Mucosa of descending colon (tissue), 3 donors: ENCODE measurements at regions not wholly inside any gene's neighbourhood (a gene's known extent, or its start where the extent isn't known, plus 50 kb on each side); places are given as distances from the start of the nearest gene placed in this dataset.

ENCODE experiments used
- ATAC-seq: fragments of 200-7000 bp; cut with Tn5 transposase; one replicate; pipeline ENCODE4 v1.9.1; 2020; ENCODE audit warnings: mild to moderate bottlenecking, moderate library complexity
- DNase-seq, 3 donors: peaks; one replicate each; pipeline ENCODE4 v3.0.0-alpha.2; 2020
- H3K36me3 ChIP-seq: fragments of 200-600 bp; one replicate; pipeline ENCODE4 v1.8.0; 2021; ENCODE audit warnings: low read depth, mild to moderate bottlenecking
- H3K4me1 ChIP-seq: fragments of 200-600 bp; one replicate; pipeline ENCODE4 v1.8.0; 2021; ENCODE audit warnings: low read depth, mild to moderate bottlenecking
- H3K4me3 ChIP-seq: fragments of 200-600 bp; one replicate; pipeline ENCODE4 v1.8.0; 2021; ENCODE audit warnings: mild to moderate bottlenecking
- H3K9me3 ChIP-seq: fragments of 200-600 bp; one replicate; pipeline ENCODE4 v1.8.0; 2021; ENCODE audit warnings: mild to moderate bottlenecking
- CTCF ChIP-seq: fragments of 200-600 bp; IDR thresholded peaks from one replicate; pipeline ENCODE4 v1.8.0; 2022; ENCODE audit warnings: antibody characterized with exemption, mild to moderate bottlenecking
- intact Hi-C, 2 donors: fragments of 100-400 bp; cut with DNase I in 1 of 2; cut with micrococcal nuclease in 1 of 2; formaldehyde crosslinking; loops; one replicate each; pipeline versions ENCODE4 v1.11.0 to v1.11.1; 2022; cut with DNase I, micrococcal nuclease
- donor health status: DM: no; HTN: no; CAD: no; lungs with moderate emphysema.
- donor health status: DM: no; HTN: no; CAD: no.
- donor health status: DM: no; HTN: yes; CAD: no.

- ATAC-seq, result no peak
- no peak for TF ChIP-seq CTCF
- intact Hi-C loops, result no loop called here
These were observed 109.7 kb downstream of the B3GNT2 start for GRCh38 chr2:62305421-62306176.

GRCh38 chr2:62304429-62305417 is 108.8 kb downstream of the B3GNT2 start:
- DNase-seq (peak; percentile 79 to 85 (median 80)), ATAC-seq (peak; percentile 87)
- no peaks in the 10 kb centered on the region for H3K9me3 ChIP-seq
- H3K4me3 ChIP-seq, result no peak overlapping the region
- TF ChIP-seq CTCF, result no peak
- intact Hi-C loops, result no loop called here
- H3K4me1 ChIP-seq, result peaks cover 36% of the 10 kb centered on the region
- H3K36me3 ChIP-seq, result no peaks in the 10 kb centered on the region

More at GRCh38 chr2:62305421-62306176, 109.7 kb downstream of the B3GNT2 start:
- no peaks in the 10 kb centered on the region for H3K36me3 ChIP-seq
- no peak for DNase-seq
- H3K4me1 ChIP-seq, result peaks cover 36% of the 10 kb centered on the region
- H3K9me3 ChIP-seq, result no peaks in the 10 kb centered on the region
- H3K4me3 ChIP-seq, result no peak overlapping the region

- Histone ChIP-seq H3K9me3 (no peaks in the 10 kb centered on the region), H3K4me3 (no peak overlapping the region), H3K4me1 (peaks cover 36% of the 10 kb centered on the region), H3K36me3 (no peaks in the 10 kb centered on the region)
- DNase-seq, result no peak
- no peak for TF ChIP-seq CTCF
- no peak for ATAC-seq
- intact Hi-C loops, result no loop called here
These were observed 107.9 kb downstream of the B3GNT2 start for GRCh38 chr2:62303788-62304187.

- TF ChIP-seq CTCF, result no peak
- intact Hi-C loops, result no loop called here
- Histone ChIP-seq H3K4me1 (peaks cover 30% of the 10 kb centered on the region), H3K4me3 (no peak overlapping the region), H3K36me3 (no peaks in the 10 kb centered on the region), H3K9me3 (no peaks in the 10 kb centered on the region)
- DNase-seq, result no peak
- no peak for ATAC-seq
These were observed 106.9 kb downstream of the B3GNT2 start for GRCh38 chr2:62302631-62303435.

GRCh38 chr2:62300925-62301324 is 105.0 kb downstream of the B3GNT2 start:
- DNase-seq (no peak), ATAC-seq (no peak)
- H3K9me3 ChIP-seq, result no peaks in the 10 kb centered on the region
- TF ChIP-seq CTCF, result no peak
- intact Hi-C loops, result no loop called here
- no peak overlapping the region for H3K4me3 ChIP-seq
- H3K36me3 ChIP-seq, result no peaks in the 10 kb centered on the region
- H3K4me1 ChIP-seq, result peaks cover 33% of the 10 kb centered on the region
